Tibial nerve (tissue), 4 donors: ENCODE measurements at regions not wholly inside any gene's neighbourhood (a gene's known extent, or its start where the extent isn't known, plus 50 kb on each side); places are given as distances from the start of the nearest gene placed in this dataset.

Experiments used
- DNase-seq, 2 donors: peaks; one replicate each; pipeline ENCODE4 v3.0.0-alpha.2; 2019; ENCODE audit warnings: low spot score in 2 of 2
- H3K27ac ChIP-seq, 4 donors: fragments of 200-600 bp; sonication (generic) in 3 of 4; one replicate each; pipeline ENCODE4 v1.5.1; 2017 to 2019; ENCODE audit warnings: mild to moderate bottlenecking in 1 of 4
- H3K27me3 ChIP-seq, 2 donors: fragments of 200-600 bp; sonication (generic) in 1 of 2; one replicate each; pipeline versions ENCODE4 v1.5.1 to v1.6.0; 2017 to 2019
- H3K36me3 ChIP-seq, 3 donors: fragments of 200-600 bp; sonication (generic); one replicate each; pipeline ENCODE4 v1.5.1; 2018 to 2019
- H3K4me1 ChIP-seq, 4 donors: fragments of 200-600 bp; sonication (generic) in 3 of 4; one replicate each; pipeline ENCODE4 v1.5.1; 2017 to 2019
- H3K4me3 ChIP-seq, 4 donors: fragments of 200-600 bp; sonication (generic) in 3 of 4; one replicate each; pipeline ENCODE4 v1.5.1; 2017 to 2019; ENCODE audit warnings: mild to moderate bottlenecking in 1 of 4, moderate library complexity in 1 of 4
- H3K9me3 ChIP-seq, 4 donors: fragments of 200-600 bp; sonication (generic) in 3 of 4; one replicate each; pipeline ENCODE4 v1.5.1; 2017 to 2019
- EP300 ChIP-seq, 2 donors: sonication (generic); formaldehyde crosslinking; IDR thresholded peaks; one replicate each; pipeline ENCODE4 v1.6.1; 2017; ENCODE audit warnings: antibody characterized with exemption in 2 of 2, mild to moderate bottlenecking in 1 of 2
- POLR2A ChIP-seq, 2 donors: fragments of 450-650 bp; IDR thresholded peaks; one replicate each; pipeline ENCODE4 v1.6.1; 2017; ENCODE audit warnings: antibody characterized with exemption in 2 of 2, mild to moderate bottlenecking in 2 of 2, moderate library complexity in 2 of 2
- WGBS, 2 donors: methylation state at CpG; one replicate each; pipeline ENCODE4 v1.1.5; 2018; 5-methylcytosine and 5-hydroxymethylcytosine counted together
- TF ChIP-seq, protein P1 (sequence below), 5 experiments: fragments of 200-600 bp in 3 of 5; fragments of 450-650 bp in 2 of 5; sonication (generic) in 3 of 5; IDR thresholded peaks; one replicate each; pipeline ENCODE4 v1.5.1; 2016 to 2019; ENCODE audit warnings: antibody characterized with exemption in 5 of 5, mild to moderate bottlenecking in 3 of 5, moderate library complexity in 2 of 5

GRCh38 chr10:4535521-4535920 is 290.5 kb upstream of the AKR1E2 start:
- H3K27me3 ChIP-seq, result no peaks in the 10 kb centered on the region
- DNase-seq, result no peak
- H3K27ac ChIP-seq, result no peak overlapping the region
- peaks cover 0 to 28% (median 3%) of the 10 kb centered on the region in 4 donors for H3K9me3 ChIP-seq
- no peaks in the 10 kb centered on the region for H3K36me3 ChIP-seq
- H3K4me3 ChIP-seq, result no peak overlapping the region
- no peak for TF ChIP-seq EP300 (IDR thresholded peaks at IDR 0.05)
- TF ChIP-seq, protein P1, sequence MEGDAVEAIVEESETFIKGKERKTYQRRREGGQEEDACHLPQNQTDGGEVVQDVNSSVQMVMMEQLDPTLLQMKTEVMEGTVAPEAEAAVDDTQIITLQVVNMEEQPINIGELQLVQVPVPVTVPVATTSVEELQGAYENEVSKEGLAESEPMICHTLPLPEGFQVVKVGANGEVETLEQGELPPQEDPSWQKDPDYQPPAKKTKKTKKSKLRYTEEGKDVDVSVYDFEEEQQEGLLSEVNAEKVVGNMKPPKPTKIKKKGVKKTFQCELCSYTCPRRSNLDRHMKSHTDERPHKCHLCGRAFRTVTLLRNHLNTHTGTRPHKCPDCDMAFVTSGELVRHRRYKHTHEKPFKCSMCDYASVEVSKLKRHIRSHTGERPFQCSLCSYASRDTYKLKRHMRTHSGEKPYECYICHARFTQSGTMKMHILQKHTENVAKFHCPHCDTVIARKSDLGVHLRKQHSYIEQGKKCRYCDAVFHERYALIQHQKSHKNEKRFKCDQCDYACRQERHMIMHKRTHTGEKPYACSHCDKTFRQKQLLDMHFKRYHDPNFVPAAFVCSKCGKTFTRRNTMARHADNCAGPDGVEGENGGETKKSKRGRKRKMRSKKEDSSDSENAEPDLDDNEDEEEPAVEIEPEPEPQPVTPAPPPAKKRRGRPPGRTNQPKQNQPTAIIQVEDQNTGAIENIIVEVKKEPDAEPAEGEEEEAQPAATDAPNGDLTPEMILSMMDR (IDR thresholded peaks at IDR 0.05), result no peak
- no peak for TF ChIP-seq POLR2A (IDR thresholded peaks at IDR 0.05)
- H3K4me1 ChIP-seq, result no peaks in the 10 kb centered on the region
- WGBS, 2 donors, result 74 to 80% methylated on average over 4 of the region's 4 CpGs

DNA sequence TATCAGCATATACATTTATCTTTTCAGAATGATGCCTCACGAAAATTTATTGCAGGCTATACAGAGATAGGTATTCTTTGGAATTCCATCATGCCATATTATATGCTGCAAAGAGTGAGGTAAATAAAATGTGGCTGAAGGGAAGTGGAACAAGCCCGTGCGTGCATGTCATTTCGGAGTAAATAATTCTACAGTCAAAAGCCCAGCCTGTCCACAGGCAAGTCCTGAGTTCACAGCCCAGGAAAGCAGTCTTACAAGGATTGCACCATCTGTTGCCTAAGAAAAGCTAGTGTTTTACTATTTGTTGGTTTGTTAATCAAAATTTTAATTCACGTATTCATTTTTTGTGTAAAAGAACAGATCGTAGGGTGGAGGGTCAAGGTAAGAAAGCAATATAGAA is 292.4 kb upstream of the AKR1E2 start:
- no peak for DNase-seq
- Histone ChIP-seq H3K9me3 (peaks cover 0 to 18% (median 1%) of the 10 kb centered on the region in 4 donors), H3K4me1 (no peaks in the 10 kb centered on the region), H3K36me3 (no peaks in the 10 kb centered on the region), H3K27ac (no peak overlapping the region), H3K4me3 (no peak overlapping the region), H3K27me3 (no peaks in the 10 kb centered on the region)
- TF ChIP-seq POLR2A (IDR thresholded peaks at IDR 0.05) (no peak), EP300 (IDR thresholded peaks at IDR 0.05) (no peak)
- TF ChIP-seq, protein P1 (IDR thresholded peaks at IDR 0.05), result no peak
- 89 to 94% methylated on average over 6 of the region's 6 CpGs for WGBS, 2 donors

DNA sequence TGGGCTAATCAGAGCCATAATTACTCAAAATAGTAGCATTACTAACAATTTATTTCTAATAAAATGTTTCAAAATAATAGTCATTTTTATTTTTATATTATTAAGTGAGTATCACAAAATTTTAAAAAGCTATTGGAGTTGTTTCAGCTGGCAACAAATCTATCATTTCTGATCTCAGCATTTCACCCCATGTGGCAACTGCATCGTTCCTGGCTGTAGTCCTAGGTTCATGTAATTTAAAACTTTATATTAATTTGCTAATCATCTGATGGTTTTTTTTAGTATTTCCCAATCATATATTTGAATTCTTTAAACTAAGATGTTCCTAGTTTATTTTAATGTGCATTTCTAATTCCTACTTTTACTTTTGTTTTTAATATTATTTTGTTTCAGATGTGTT is 293.0 kb upstream of the AKR1E2 start:
- no peaks in the 10 kb centered on the region for H3K27me3 ChIP-seq
- TF ChIP-seq, protein P1 (IDR thresholded peaks at IDR 0.05), result no peak
- TF ChIP-seq POLR2A (IDR thresholded peaks at IDR 0.05) (no peak), EP300 (IDR thresholded peaks at IDR 0.05) (no peak)
- H3K9me3 ChIP-seq, result peaks cover 0 to 15% (median 1%) of the 10 kb centered on the region in 4 donors
- no peak overlapping the region for H3K4me3 ChIP-seq
- 55 to 64% methylated on average over 1 of the region's 1 CpG for WGBS, 2 donors
- H3K4me1 ChIP-seq, result no peaks in the 10 kb centered on the region
- H3K36me3 ChIP-seq, result no peaks in the 10 kb centered on the region
- peak overlapping the region in 2 of 4 donors; percentile 32 to 67 for H3K27ac ChIP-seq
- DNase-seq, result no peak

DNA sequence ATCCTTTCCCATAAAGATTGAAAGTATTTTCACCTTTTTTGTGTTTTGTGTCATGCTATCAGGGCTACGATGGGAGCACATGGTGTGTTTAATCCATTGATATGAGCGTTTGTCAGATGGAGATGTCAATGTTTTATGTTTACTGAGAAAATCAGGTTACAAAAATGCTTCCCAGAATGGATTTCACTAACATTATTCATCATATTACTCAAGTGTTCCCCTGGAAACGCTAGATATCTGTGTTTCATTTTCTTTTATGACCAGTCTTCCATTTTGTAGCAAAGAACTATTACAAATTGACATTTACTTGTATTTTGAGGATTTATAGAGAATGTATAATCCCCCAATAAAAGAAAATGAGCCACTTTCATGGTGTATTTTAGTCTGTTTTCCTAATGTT is 293.5 kb upstream of the AKR1E2 start:
- Histone ChIP-seq H3K9me3 (peaks cover 0 to 10% (median 0%) of the 10 kb centered on the region in 4 donors), H3K36me3 (no peaks in the 10 kb centered on the region), H3K4me3 (no peak overlapping the region), H3K4me1 (peaks cover 0 to 5% (median 0%) of the 10 kb centered on the region in 4 donors), H3K27ac (peak overlapping the region in 3 of 4 donors; percentile 20 to 67 (median 32)), H3K27me3 (no peaks in the 10 kb centered on the region)
- 72 to 77% methylated on average over 3 of the region's 3 CpGs for WGBS, 2 donors
- no peak for TF ChIP-seq POLR2A (IDR thresholded peaks at IDR 0.05)
- TF ChIP-seq EP300 (IDR thresholded peaks at IDR 0.05), result peak in 1 of 2 donors; percentile 28
- no peak for DNase-seq

GRCh38 chr10:4532011-4532410 is 294.0 kb upstream of the AKR1E2 start:
- DNase-seq, result no peak
- no peak overlapping the region for H3K4me3 ChIP-seq
- WGBS, 2 donors, result 79 to 94% methylated on average over 1 of the region's 1 CpG
- TF ChIP-seq, protein P1 (IDR thresholded peaks at IDR 0.05), result no peak
- TF ChIP-seq EP300 (IDR thresholded peaks at IDR 0.05) (no peak), POLR2A (IDR thresholded peaks at IDR 0.05) (no peak)
- H3K36me3 ChIP-seq, result no peaks in the 10 kb centered on the region
- H3K4me1 ChIP-seq, result peaks cover 0 to 10% (median 0%) of the 10 kb centered on the region in 4 donors
- no peaks in the 10 kb centered on the region for H3K27me3 ChIP-seq
- H3K9me3 ChIP-seq, result peaks cover 0 to 6% (median 0%) of the 10 kb centered on the region in 4 donors
- peak overlapping the region in 2 of 4 donors; percentile 20 to 67 for H3K27ac ChIP-seq

DNA sequence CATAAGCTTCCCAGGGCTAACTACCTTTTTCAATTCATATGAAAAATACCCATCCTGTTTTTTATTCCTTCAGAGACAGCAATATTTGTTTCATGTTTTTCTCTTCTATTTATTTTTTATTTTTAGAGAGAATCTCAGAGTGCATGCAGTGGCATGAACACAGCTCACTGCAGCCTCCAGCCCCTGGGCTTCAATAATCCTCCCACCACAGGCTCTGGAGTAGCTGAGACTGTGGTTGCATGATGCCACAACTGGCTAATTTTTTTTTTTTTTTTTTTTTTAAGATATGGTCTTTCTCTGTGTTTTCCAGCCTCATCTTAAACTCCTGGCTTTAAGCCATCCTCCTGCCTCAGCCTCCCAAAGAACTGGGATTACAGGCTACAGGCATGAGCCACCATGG is 296.7 kb upstream of the AKR1E2 start:
- no peaks in the 10 kb centered on the region for H3K9me3 ChIP-seq
- H3K36me3 ChIP-seq, result no peaks in the 10 kb centered on the region
- TF ChIP-seq EP300 (IDR thresholded peaks at IDR 0.05), result no peak
- TF ChIP-seq POLR2A (IDR thresholded peaks at IDR 0.05), result no peak
- TF ChIP-seq, protein P1 (IDR thresholded peaks at IDR 0.05), result no peak
- no peak for DNase-seq
- H3K4me3 ChIP-seq, result no peak overlapping the region
- H3K27me3 ChIP-seq, result no peaks in the 10 kb centered on the region
- H3K4me1 ChIP-seq, result peaks cover 0 to 37% (median 0%) of the 10 kb centered on the region in 4 donors
- H3K27ac ChIP-seq, result no peak overlapping the region
